A549 (cell line): ENCODE measurements at regions not wholly inside any gene's neighbourhood (a gene's known extent, or its start where the extent isn't known, plus 50 kb on each side); places are given as distances from the start of the nearest gene placed in this dataset.

Experiments
- ATAC-seq, 2 experiments: fragments of 200-7000 bp in 1 of 2; fragments of >200 bp in 1 of 2; cut with Nextera tagmentation in 1 of 2; cut with Tn5 transposase in 1 of 2; 3 replicates each; pipeline versions ENCODE4 v1.8.0 to v1.9.1; 2018 to 2020; ENCODE audit warnings: mild to moderate bottlenecking in 1 of 2, moderate library complexity in 1 of 2
- CTCF ChIA-PET: fragments of 300-600 bp; sonication (Branson Sonifier 250); formaldehyde crosslinking; extraction: SDS; loops from one replicate; lab custom pipeline; 2021; ENCODE audit warnings: antibody characterized with exemption, inconsistent platforms; lab: Yijun Ruan, JAX
- POLR2A ChIA-PET: fragments of 350-600 bp; formaldehyde crosslinking; extraction: SDS; loops from one replicate; lab custom pipeline; 2021; ENCODE audit warnings: antibody characterized with exemption, inconsistent platforms; lab: Yijun Ruan, JAX
- DNase-seq, 2 experiments: peaks; one replicate each; pipeline versions ENCODE4 v3.0.0 to v3.0.0-alpha.2; 2011 to 2016; ENCODE audit warnings: low read depth in 1 of 2, low spot score in 1 of 2
- FAIRE-seq: peaks from 2 replicates; lab custom pipeline; 2011; peaks lifted over from hg19 to GRCh38; lab: Jason Lieb, UNC
- H3K27ac ChIP-seq, 2 experiments: fragments of >200 bp; sonication (Bioruptor Twin); formaldehyde crosslinking; 3 replicates each; pipeline ENCODE4 v1.5.1; 2016 to 2017
- H3K4me1 ChIP-seq: fragments of >200 bp; sonication (Bioruptor Twin); formaldehyde crosslinking; 3 replicates; pipeline ENCODE4 v1.6.1; 2016
- H3K4me2 ChIP-seq: fragments of >200 bp; sonication (Bioruptor Twin); formaldehyde crosslinking; 3 replicates; pipeline ENCODE4 v1.6.1; 2016
- H3K4me3 ChIP-seq: fragments of >200 bp; sonication (Bioruptor Twin); formaldehyde crosslinking; 3 replicates; pipeline ENCODE4 v1.5.1; 2016
- H3K9me3 ChIP-seq: fragments of >200 bp; sonication (Bioruptor Twin); formaldehyde crosslinking; 3 replicates; pipeline ENCODE4 v1.6.1; 2016
- BHLHE40 ChIP-seq: IDR thresholded peaks from 2 replicates; pipeline ENCODE4 v1.6.1; 2012; ENCODE audit warnings: low read depth, low read length, inconsistent platforms
- ESRRA ChIP-seq: fragments of 150-350 bp; IDR thresholded peaks from 2 replicates; pipeline ENCODE4 v1.6.1; 2014; ENCODE audit warnings: mild to moderate bottlenecking, low read length, borderline replicate concordance
- FOSB ChIP-seq: fragments of 250-450 bp; sonication (Bioruptor Pico); IDR thresholded peaks from 2 replicates; pipeline ENCODE4 v1.5.0; 2020; ENCODE audit warnings: mild to moderate bottlenecking, moderate library complexity
- HDAC2 ChIP-seq: fragments of 200-600 bp; sonication (generic); IDR thresholded peaks from 2 replicates; pipeline ENCODE4 v1.6.1; 2016
- HOXB13 ChIP-seq: fragments of 250-450 bp; sonication (Bioruptor Pico); IDR thresholded peaks from 2 replicates; pipeline ENCODE4 v1.5.0; 2020; ENCODE audit warnings: low read depth, mild to moderate bottlenecking, moderate library complexity
- HOXB5 ChIP-seq: fragments of 250-450 bp; sonication (Bioruptor Pico); IDR thresholded peaks from 2 replicates; pipeline ENCODE4 v1.5.0; 2020; ENCODE audit warnings: mild to moderate bottlenecking, moderate library complexity
- JUNB ChIP-seq: fragments of >200 bp; sonication (Bioruptor Twin); formaldehyde crosslinking; IDR thresholded peaks from 2 replicates; pipeline ENCODE4 v1.6.1; 2016
- KDM5A ChIP-seq: fragments of 200-600 bp; sonication (generic); IDR thresholded peaks from 2 replicates; pipeline ENCODE4 v1.6.1; 2016; ENCODE audit warnings: antibody characterized with exemption, mild to moderate bottlenecking
- MAZ ChIP-seq: fragments of 150-350 bp; IDR thresholded peaks from 2 replicates; pipeline ENCODE4 v1.6.1; 2014; ENCODE audit warnings: antibody characterized with exemption, low read depth, low read length, borderline replicate concordance
- NFE2L2 ChIP-seq: fragments of 150-350 bp; conservative IDR thresholded peaks from 2 replicates; pipeline ENCODE4 v1.6.1; 2014; ENCODE audit warnings: low read length
- NR3C1 ChIP-seq: fragments of >200 bp; sonication (Bioruptor Twin); formaldehyde crosslinking; IDR thresholded peaks from 3 replicates; pipeline ENCODE4 v1.6.1; 2017
- POLR2A ChIP-seq: IDR thresholded peaks from 2 replicates; pipeline ENCODE4 v1.6.1; 2012; ENCODE audit warnings: mild to moderate bottlenecking, low read length
- POLR2AphosphoS2 ChIP-seq: conservative IDR thresholded peaks from 2 replicates; pipeline ENCODE4 v1.6.1; 2012; ENCODE audit warnings: low read length, improper control_type of control experiment, inconsistent platforms
- RFX5 ChIP-seq: fragments of 450-650 bp; IDR thresholded peaks from 2 replicates; pipeline ENCODE4 v1.7.1; 2014; ENCODE audit warnings: antibody characterized with exemption, mild to moderate bottlenecking, moderate library complexity
- SMC3 ChIP-seq: fragments of >200 bp; sonication (Bioruptor Twin); formaldehyde crosslinking; IDR thresholded peaks from 3 replicates; pipeline ENCODE4 v1.6.1; 2018; ENCODE audit warnings: inconsistent platforms
- SREBF2 ChIP-seq: fragments of 450-650 bp; IDR thresholded peaks from 2 replicates; pipeline ENCODE4 v1.6.1; 2014; ENCODE audit warnings: mild to moderate bottlenecking, moderate library complexity
- TFCP2L1 ChIP-seq: fragments of 250-450 bp; sonication (Bioruptor Pico); IDR thresholded peaks from 2 replicates; pipeline ENCODE4 v1.5.0; 2021; ENCODE audit warnings: mild to moderate bottlenecking
- ZSCAN20 ChIP-seq: fragments of 250-450 bp; sonication (Bioruptor Pico); IDR thresholded peaks from 2 replicates; pipeline ENCODE4 v1.8.0; 2022; ENCODE audit warnings: mild to moderate bottlenecking, moderate library complexity
- WGBS: methylation state at CpG from one replicate; pipeline ENCODE4 v1.1.6; 2017; ENCODE audit errors: missing lambda C conversion rate; 5-methylcytosine and 5-hydroxymethylcytosine counted together
- TF ChIP-seq, protein P1 (sequence below): fragments of 200-600 bp; sonication (generic); IDR thresholded peaks from 2 replicates; pipeline ENCODE4 v1.6.1; 2016; ENCODE audit warnings: antibody characterized with exemption, mild to moderate bottlenecking, moderate library complexity

DNA sequence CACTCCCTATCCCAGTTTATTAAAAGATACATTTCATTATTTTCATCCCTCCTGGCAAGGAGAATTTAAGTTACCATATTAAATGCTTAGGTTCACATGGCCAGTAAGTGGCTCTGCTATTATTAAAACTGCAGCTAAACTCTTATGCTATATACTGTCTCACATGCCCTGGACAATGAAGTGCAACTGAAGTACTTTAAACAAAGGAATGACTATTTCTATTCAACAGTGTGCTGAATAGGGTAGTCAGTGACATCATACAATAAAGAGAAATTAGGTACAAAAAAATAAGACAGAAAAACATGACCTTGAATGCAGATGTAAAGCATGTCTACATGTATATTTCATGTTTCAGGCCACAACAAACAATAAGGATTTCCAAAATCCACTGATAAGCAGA is 282.6 kb upstream of the SMC2 start (continued):
- no peak for TF ChIP-seq MAZ
- TF ChIP-seq SREBF2: no peak
- TF ChIP-seq ZSCAN20 (CRISPR knock-in tag): no peak
- no peak for TF ChIP-seq POLR2AphosphoS2
- TF ChIP-seq, all 56 proteins: peak for 0

DNA sequence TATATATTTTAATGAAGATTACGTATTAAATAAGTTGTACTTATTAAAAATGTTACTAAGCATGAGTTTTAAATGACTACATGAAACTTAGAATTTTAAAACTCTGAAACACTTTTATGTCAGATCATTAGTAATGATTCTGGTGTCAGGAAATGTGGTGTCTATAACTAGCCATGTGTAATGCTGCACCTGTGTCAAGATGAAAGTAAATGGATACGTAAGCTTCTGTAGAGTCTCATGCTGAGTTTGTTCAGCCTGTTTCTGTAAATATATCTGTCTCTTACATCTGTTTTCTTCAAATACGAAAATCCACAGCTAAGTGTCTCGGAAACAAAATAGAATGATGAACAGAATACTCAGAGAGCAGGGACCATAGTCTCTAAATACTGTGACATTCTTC is 278.0 kb upstream of the SMC2 start:
- no peaks in the 10 kb centered on the region for H3K4me1 ChIP-seq
- WGBS: 55% methylated on average over 4 of the region's 4 CpGs
- no peaks in the 10 kb centered on the region for H3K9me3 ChIP-seq
- FAIRE-seq (no peak), DNase-seq (no peak), ATAC-seq (no peak)
- POLR2A ChIA-PET: no interaction called here
- no peak overlapping the region for H3K4me3 ChIP-seq
- TF ChIP-seq, protein P1, sequence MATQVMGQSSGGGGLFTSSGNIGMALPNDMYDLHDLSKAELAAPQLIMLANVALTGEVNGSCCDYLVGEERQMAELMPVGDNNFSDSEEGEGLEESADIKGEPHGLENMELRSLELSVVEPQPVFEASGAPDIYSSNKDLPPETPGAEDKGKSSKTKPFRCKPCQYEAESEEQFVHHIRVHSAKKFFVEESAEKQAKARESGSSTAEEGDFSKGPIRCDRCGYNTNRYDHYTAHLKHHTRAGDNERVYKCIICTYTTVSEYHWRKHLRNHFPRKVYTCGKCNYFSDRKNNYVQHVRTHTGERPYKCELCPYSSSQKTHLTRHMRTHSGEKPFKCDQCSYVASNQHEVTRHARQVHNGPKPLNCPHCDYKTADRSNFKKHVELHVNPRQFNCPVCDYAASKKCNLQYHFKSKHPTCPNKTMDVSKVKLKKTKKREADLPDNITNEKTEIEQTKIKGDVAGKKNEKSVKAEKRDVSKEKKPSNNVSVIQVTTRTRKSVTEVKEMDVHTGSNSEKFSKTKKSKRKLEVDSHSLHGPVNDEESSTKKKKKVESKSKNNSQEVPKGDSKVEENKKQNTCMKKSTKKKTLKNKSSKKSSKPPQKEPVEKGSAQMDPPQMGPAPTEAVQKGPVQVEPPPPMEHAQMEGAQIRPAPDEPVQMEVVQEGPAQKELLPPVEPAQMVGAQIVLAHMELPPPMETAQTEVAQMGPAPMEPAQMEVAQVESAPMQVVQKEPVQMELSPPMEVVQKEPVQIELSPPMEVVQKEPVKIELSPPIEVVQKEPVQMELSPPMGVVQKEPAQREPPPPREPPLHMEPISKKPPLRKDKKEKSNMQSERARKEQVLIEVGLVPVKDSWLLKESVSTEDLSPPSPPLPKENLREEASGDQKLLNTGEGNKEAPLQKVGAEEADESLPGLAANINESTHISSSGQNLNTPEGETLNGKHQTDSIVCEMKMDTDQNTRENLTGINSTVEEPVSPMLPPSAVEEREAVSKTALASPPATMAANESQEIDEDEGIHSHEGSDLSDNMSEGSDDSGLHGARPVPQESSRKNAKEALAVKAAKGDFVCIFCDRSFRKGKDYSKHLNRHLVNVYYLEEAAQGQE: no peak
- TF ChIP-seq FOSB (CRISPR knock-in tag) (no peak), JUNB (no peak), ESRRA (no peak), RFX5 (no peak), NR3C1 (no peak), BHLHE40 (no peak), KDM5A (no peak), SREBF2 (no peak)
- no peak overlapping the region for H3K27ac ChIP-seq
- no peak overlapping the region for H3K4me2 ChIP-seq
- CTCF ChIA-PET: no interaction called here

- 78% methylated on average over 1 of the region's 1 CpG for WGBS
- ChIA-PET CTCF (no interaction called here), POLR2A (no interaction called here)
- TF ChIP-seq KDM5A: no peak
- DNase-seq (no peak), ATAC-seq (no peak), FAIRE-seq (no peak)
- Histone ChIP-seq H3K4me1 (no peaks in the 10 kb centered on the region), H3K27ac (no peak overlapping the region), H3K4me3 (no peak overlapping the region), H3K4me2 (no peak overlapping the region), H3K9me3 (no peaks in the 10 kb centered on the region)
Measured at GRCh38 chr9:103819936-103820335, 274.2 kb upstream of the SMC2 start.

DNA sequence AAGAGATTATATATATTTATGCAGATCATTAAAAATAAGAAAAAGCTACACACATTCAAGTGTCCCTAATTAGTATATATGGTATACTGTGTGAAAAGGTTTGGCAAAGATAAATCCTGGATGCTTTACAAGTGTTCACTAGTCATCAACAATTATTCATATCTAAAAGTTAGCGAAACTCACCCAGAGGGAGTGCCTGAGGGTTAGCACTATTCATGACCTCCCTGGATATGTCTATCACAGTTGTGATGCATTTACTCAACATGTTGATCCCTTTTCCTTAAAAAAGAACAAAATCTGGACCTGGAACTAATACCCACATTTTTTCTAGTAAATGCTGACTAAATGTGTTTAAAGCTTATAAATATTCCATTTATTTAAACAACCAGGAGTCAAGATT is 273.0 kb upstream of the SMC2 start:
- Histone ChIP-seq H3K4me2 (no peak overlapping the region), H3K9me3 (no peaks in the 10 kb centered on the region), H3K4me1 (no peaks in the 10 kb centered on the region)
- ATAC-seq: no peak
- ChIA-PET POLR2A (no interaction called here), CTCF (no interaction called here)
- WGBS: 88% methylated on average over 1 of the region's 1 CpG
- TF ChIP-seq HOXB13 (CRISPR knock-in tag): no peak
- TF ChIP-seq MAZ: no peak
- TF ChIP-seq ESRRA: no peak
- TF ChIP-seq KDM5A: no peak
- TF ChIP-seq, all 56 proteins: peak for 0
- DNase-seq: no peak
- no peak overlapping the region for H3K4me3 ChIP-seq
- H3K27ac ChIP-seq: no peak overlapping the region
- FAIRE-seq: no peak

- TF ChIP-seq HDAC2 (no peak), POLR2A (no peak), POLR2AphosphoS2 (no peak), TFCP2L1 (CRISPR knock-in tag) (no peak), FOSB (CRISPR knock-in tag) (no peak), HOXB5 (CRISPR knock-in tag) (no peak), BHLHE40 (no peak), SMC3 (no peak), NFE2L2 (no peak)
- no peak overlapping the region for H3K4me2 ChIP-seq
- no peaks in the 10 kb centered on the region; the same call in 2 of the 3 replicates for H3K9me3 ChIP-seq
- H3K27ac ChIP-seq: no peak overlapping the region
- ATAC-seq (no peak), DNase-seq (no peak), FAIRE-seq (no peak)
- H3K4me3 ChIP-seq: no peak overlapping the region
- WGBS: 37% methylated on average over 1 of the region's 1 CpG
- CTCF ChIA-PET: no interaction called here
- H3K4me1 ChIP-seq: no peaks in the 10 kb centered on the region
- POLR2A ChIA-PET: no interaction called here
Measured at GRCh38 chr9:103837940-103838339, 256.2 kb upstream of the SMC2 start.
